ENCODE measurements at regions not wholly inside any gene's neighbourhood (a gene's known extent, or its start where the extent isn't known, plus 50 kb on each side); places are given as distances from the start of the nearest gene placed in this dataset.
A peak's percentile ranks its signal among the peaks of the same experiment; 100 is the strongest.

DNA sequence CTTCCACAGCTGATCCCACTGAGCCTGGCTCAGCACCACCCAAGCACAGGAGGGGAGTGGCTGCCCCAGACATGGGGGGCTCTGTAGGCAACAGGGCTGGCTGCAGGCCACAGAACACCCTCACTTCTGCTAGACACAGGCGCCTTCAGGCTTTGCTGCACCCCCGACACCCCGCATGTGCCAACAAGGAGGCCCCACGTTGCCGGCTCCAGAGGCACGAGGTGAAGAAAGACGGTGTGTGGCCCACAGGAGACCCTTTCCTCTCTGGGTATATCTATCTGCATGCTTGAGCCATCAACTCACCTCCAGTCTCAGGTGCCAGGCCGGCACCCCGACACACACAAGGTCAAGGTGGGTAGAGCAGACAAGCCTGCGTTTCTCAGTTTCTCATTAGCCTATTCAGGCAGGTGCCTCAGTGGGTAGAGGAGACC, 158.3 kb downstream of the DLL1 start:
- H4K5ac ChIP-seq (ENCODE audit: insufficient read length, low read depth, low read length): no peak overlapping the region
- H2BK12ac ChIP-seq (ENCODE audit: low read depth, low read length): no peak overlapping the region
- no peak overlapping the region for H4K91ac ChIP-seq (replicated peaks; ENCODE audit: insufficient read length, low read length)
- no peak overlapping the region for H2BK15ac ChIP-seq (ENCODE audit: low read length)
- WGBS, 2 experiments (ENCODE audit: extremely low coverage in 1 of 2, insufficient coverage in 1 of 2, insufficient read length in 1 of 2, insufficient replicate concordance in 2 of 2, low coverage in 1 of 2, low lambda C conversion rate in 2 of 2, missing lambda C conversion rate in 1 of 2): 91% methylated on average over 7 of the region's 10 CpGs; no CpG with 5 or more reads in 1 of the 2 experiments
- no peak overlapping the region for H3K14ac ChIP-seq (ENCODE audit: insufficient read length)
- no peak overlapping the region for H2BK5ac ChIP-seq (ENCODE audit: low read depth, low read length)
- no peak overlapping the region for H2AK5ac ChIP-seq (ENCODE audit: low read depth, low read length)
- no peak overlapping the region for H3K18ac ChIP-seq (ENCODE audit: extremely low read depth, low read length)
- no peaks in the 10 kb centered on the region for H3K23me2 ChIP-seq (ENCODE audit: low read depth, low read length)
- peak overlapping the region; percentile 79 for H4K8ac ChIP-seq (ENCODE audit: extremely low read depth, insufficient read depth, low read length)
- H3K27me3 ChIP-seq (replicated peaks in 1 of 4; ENCODE audit: control insufficient read depth in 3 of 4, extremely low read depth in 1 of 4, insufficient read depth in 3 of 4, low read length in 3 of 4): no peaks in the 10 kb centered on the region
- H3K4ac ChIP-seq (replicated peaks; ENCODE audit: insufficient read length, low read depth, low read length): no peak overlapping the region
- H3K9ac ChIP-seq (replicated peaks in 1 of 4; ENCODE audit: extremely low read depth in 1 of 4, low read depth in 3 of 4, low read length in 3 of 4): no peak overlapping the region
- H3K4me2 ChIP-seq (ENCODE audit: insufficient read depth in 1 of 2, low read depth in 2 of 2, low read length in 2 of 2): no peak overlapping the region
- H3K79me1 ChIP-seq (ENCODE audit: low read depth, low read length): no peaks in the 10 kb centered on the region
- no peaks in the 10 kb centered on the region; a peak in 1 of 7 replicates for H3K4me1 ChIP-seq (replicated peaks in 1 of 4; ENCODE audit: control insufficient read depth in 3 of 4, insufficient read depth in 4 of 4, low read length in 3 of 4)
- no peak overlapping the region for H3K4me3 ChIP-seq (ENCODE audit: extremely low read depth in 1 of 4, insufficient read depth in 2 of 4, low read depth in 3 of 4, low read length in 4 of 4)
- no peaks in the 10 kb centered on the region for H4K20me1 ChIP-seq (replicated peaks in 1 of 2; ENCODE audit: control insufficient read depth in 1 of 2, insufficient read depth in 2 of 2, low read length in 2 of 2)
- no peak for DNase-seq (ENCODE audit: low read depth in 1 of 2, low spot score in 2 of 2)
- CTCF ChIA-PET (ENCODE audit: partially characterized antibody): no interaction called here
- H2BK120ac ChIP-seq (replicated peaks; ENCODE audit: low read depth, low read length): no peak overlapping the region
- H3K23ac ChIP-seq (ENCODE audit: insufficient read length): no peak overlapping the region
- H3K79me2 ChIP-seq (ENCODE audit: control insufficient read depth in 1 of 2, insufficient read depth in 2 of 2, low read length in 2 of 2): no peaks in the 10 kb centered on the region
- no peak for TF ChIP-seq RAD21 (IDR thresholded peaks at IDR 0.05 in 1 of 2, conservative IDR thresholded peaks at IDR 0.05 in 1 of 2; ENCODE audit: low read depth in 2 of 2, low read length in 2 of 2)
- TF ChIP-seq ZNF274 (IDR thresholded peaks at IDR 0.05; ENCODE audit: borderline replicate concordance, extremely low read depth, low read length): no peak
- TF ChIP-seq BACH1 (IDR thresholded peaks at IDR 0.05; ENCODE audit: low read length): no peak
- TF ChIP-seq RXRA (IDR thresholded peaks at IDR 0.05; ENCODE audit: insufficient read depth, low read depth, low read length): no peak
- no peak for TF ChIP-seq JUND (IDR thresholded peaks at IDR 0.05; ENCODE audit: low read length)
- TF ChIP-seq HDAC2 (IDR thresholded peaks at IDR 0.05; ENCODE audit: borderline replicate concordance in 1 of 2, low read depth in 2 of 2, low read length in 2 of 2): no peak
- TF ChIP-seq, protein P1, sequence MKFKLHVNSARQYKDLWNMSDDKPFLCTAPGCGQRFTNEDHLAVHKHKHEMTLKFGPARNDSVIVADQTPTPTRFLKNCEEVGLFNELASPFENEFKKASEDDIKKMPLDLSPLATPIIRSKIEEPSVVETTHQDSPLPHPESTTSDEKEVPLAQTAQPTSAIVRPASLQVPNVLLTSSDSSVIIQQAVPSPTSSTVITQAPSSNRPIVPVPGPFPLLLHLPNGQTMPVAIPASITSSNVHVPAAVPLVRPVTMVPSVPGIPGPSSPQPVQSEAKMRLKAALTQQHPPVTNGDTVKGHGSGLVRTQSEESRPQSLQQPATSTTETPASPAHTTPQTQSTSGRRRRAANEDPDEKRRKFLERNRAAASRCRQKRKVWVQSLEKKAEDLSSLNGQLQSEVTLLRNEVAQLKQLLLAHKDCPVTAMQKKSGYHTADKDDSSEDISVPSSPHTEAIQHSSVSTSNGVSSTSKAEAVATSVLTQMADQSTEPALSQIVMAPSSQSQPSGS (IDR thresholded peaks at IDR 0.05; ENCODE audit: low read length): no peak
- no peak for TF ChIP-seq SP2 (IDR thresholded peaks at IDR 0.05; ENCODE audit: low read length)
- TF ChIP-seq RNF2 (IDR thresholded peaks at IDR 0.05; ENCODE audit: borderline replicate concordance, low read depth, low read length, missing control alignments, poor library complexity, severe bottlenecking): no peak
- no peak for TF ChIP-seq GABPA (IDR thresholded peaks at IDR 0.05; ENCODE audit: borderline replicate concordance, insufficient read depth, low read length)
- no peak overlapping the region for H2BK20ac ChIP-seq (ENCODE audit: low read length)
- FAIRE-seq: no peak
- H3K9me3 ChIP-seq (ENCODE audit: insufficient read depth in 2 of 2, low read depth in 1 of 2, low read length in 1 of 2): peaks cover 3 to 22% of the 10 kb centered on the region in 2 experiments; a peak in 2 of 4 replicates
- POLR2A ChIA-PET (ENCODE audit: partially characterized antibody): no interaction called here
- H2AFZ ChIP-seq (ENCODE audit: low read length): no peak overlapping the region
- H3K27ac ChIP-seq (ENCODE audit: low read depth, low read length): no peak overlapping the region
- no peak overlapping the region for H3K56ac ChIP-seq (replicated peaks; ENCODE audit: insufficient read length, low read depth, low read length)
- H3K36me3 ChIP-seq (ENCODE audit: control insufficient read depth in 2 of 4, insufficient read depth in 4 of 4, low read length in 3 of 4): peaks cover 0 to 5% (median 0%) of the 10 kb centered on the region in 4 experiments; a peak in 1 of 8 replicates

All from H1 (cell line).